ENCODE measurements at regions not wholly inside any gene's neighbourhood (a gene's known extent, or its start where the extent isn't known, plus 50 kb on each side); places are given as distances from the start of the nearest gene placed in this dataset.

GRCh38 chr2:191754103-191754502 is 76.2 kb downstream of the NABP1 start:
- TF ChIP-seq POLR2A (IDR thresholded peaks at IDR 0.05; ENCODE audit: low read length) (no peak), CTCF (IDR thresholded peaks at IDR 0.05) (no peak), CBX8 (IDR thresholded peaks at IDR 0.05) (no peak), POLR2AphosphoS2 (conservative IDR thresholded peaks at IDR 0.05; ENCODE audit: low read length) (no peak), EP300 (IDR thresholded peaks at IDR 0.05) (no peak), MAFK (IDR thresholded peaks at IDR 0.05; ENCODE audit: partially characterized antibody) (no peak), REST (IDR thresholded peaks at IDR 0.05) (no peak), RFX5 (IDR thresholded peaks at IDR 0.05) (no peak), MAX (IDR thresholded peaks at IDR 0.05) (no peak), RAD21 (conservative IDR thresholded peaks at IDR 0.05 in 1 of 2, IDR thresholded peaks at IDR 0.05 in 1 of 2) (no peak)
